Keratinocyte (primary cell): ENCODE measurements at regions not wholly inside any gene's neighbourhood (a gene's known extent, or its start where the extent isn't known, plus 50 kb on each side); places are given as distances from the start of the nearest gene placed in this dataset.

Experiments used
- CTCF ChIP-seq, 3 experiments: IDR thresholded peaks in 1 of 3; conservative IDR thresholded peaks in 1 of 3; optimal IDR thresholded peaks in 1 of 3; 2 replicates in 2 of 3; 3 replicates in 1 of 3; pipeline versions ENCODE3 to v1.5.1; 2011; ENCODE audit warnings: low read length in 3 of 3, mild to moderate bottlenecking in 3 of 3, moderate library complexity in 2 of 3, control low read depth in 1 of 3, inconsistent platforms in 1 of 3; ENCODE audit not compliant: insufficient read depth in 2 of 3; ENCODE audit errors: extremely low read depth in 1 of 3
- EZH2 ChIP-seq: IDR thresholded peaks from one replicate; pipeline ENCODE4 v1.6.1; 2012; ENCODE audit warnings: inconsistent platforms, mild to moderate bottlenecking, low read length, moderate library complexity

- TF ChIP-seq CTCF (optimal IDR thresholded peaks at IDR 0.05 in 1 of 3, IDR thresholded peaks at IDR 0.05 in 1 of 3, conservative IDR thresholded peaks at IDR 0.05 in 1 of 3; ENCODE audit: extremely low read depth in 1 of 3, insufficient read depth in 2 of 3, low read length in 3 of 3) (no peak), EZH2 (no peak)
These were observed 706.2 kb downstream of the NR2F1-AS1 start for GRCh38 chr5:92874790-92875189.
